Endothelial cell of umbilical vein (primary cell): ENCODE measurements at regions not wholly inside any gene's neighbourhood (a gene's known extent, or its start where the extent isn't known, plus 50 kb on each side); places are given as distances from the start of the nearest gene placed in this dataset.

Experiments used
- BruUV-seq: library from RNA; stranded (reverse); fragments of 400-500 nt; replicated peaks from 2 replicates; lab custom pipeline; 2021; lab: Mats Ljungman, UMichigan
- CTCF ChIA-PET: fragments of 300-600, 350-600 bp; sonication (Branson Sonifier 250); formaldehyde crosslinking; loops from one replicate; lab custom pipeline; 2021; ENCODE audit warnings: antibody characterized with exemption, inconsistent platforms; lab: Charles Lee
- POLR2A ChIA-PET: fragments of 300-600, 350-600 bp; sonication (Branson Sonifier 250); formaldehyde crosslinking; loops from one replicate; lab custom pipeline; 2021; ENCODE audit warnings: antibody characterized with exemption, inconsistent platforms; lab: Charles Lee
- DNase-seq: peaks from one replicate; pipeline ENCODE4 v3.0.0-alpha.2; 2011; ENCODE audit warnings: low read depth, low spot score
- FAIRE-seq: peaks from 2 replicates; lab custom pipeline; 2011; peaks lifted over from hg19 to GRCh38; lab: Jason Lieb, UNC
- H2AFZ ChIP-seq: 2 replicates; pipeline ENCODE4 v1.6.0; 2012; ENCODE audit warnings: low read depth, low read length, control low read depth, inconsistent platforms
- H3K27ac ChIP-seq: 2 replicates; pipeline ENCODE4 v1.5.1; 2011; ENCODE audit warnings: low read depth, mild to moderate bottlenecking, control low read depth, low read length, moderate library complexity; ENCODE audit not compliant: insufficient read depth
- H3K27me3 ChIP-seq, 2 experiments: 2 replicates each; pipeline versions ENCODE4 v1.6.0 to v1.6.1; 2011; ENCODE audit warnings: low read length in 2 of 2, mixed read lengths in 1 of 2; ENCODE audit not compliant: control insufficient read depth in 2 of 2, insufficient read depth in 2 of 2
- H3K36me3 ChIP-seq, 2 experiments: 2 replicates in 1 of 2; 3 replicates in 1 of 2; pipeline ENCODE4 v1.5.1; 2011; ENCODE audit warnings: low read length in 2 of 2, mild to moderate bottlenecking in 1 of 2, moderate library complexity in 1 of 2; ENCODE audit not compliant: control insufficient read depth in 2 of 2, insufficient read depth in 2 of 2; ENCODE audit errors: extremely low read depth in 1 of 2
- H3K4me1 ChIP-seq: 3 replicates; pipeline ENCODE4 v1.5.1; 2011; ENCODE audit warnings: mild to moderate bottlenecking, low read length; ENCODE audit not compliant: control insufficient read depth, insufficient read depth; ENCODE audit errors: extremely low read depth
- H3K4me2 ChIP-seq: 2 replicates; pipeline ENCODE4 v1.6.1; 2011; ENCODE audit warnings: low read length, control low read depth, mixed read lengths; ENCODE audit not compliant: insufficient read depth
- H3K4me3 ChIP-seq, 3 experiments: fragments of 200-600 bp in 1 of 3; sonication (generic), shearing (Covaris generic) in 1 of 3; replicated peaks in 1 of 3; 2 replicates each; pipeline ENCODE4 v1.5.1; 2011 to 2016; ENCODE audit warnings: control low read depth in 3 of 3, low read length in 3 of 3, mild to moderate bottlenecking in 2 of 3, inconsistent platforms in 1 of 3, low read depth in 1 of 3, moderate library complexity in 1 of 3; ENCODE audit not compliant: insufficient read depth in 1 of 3
- H3K79me2 ChIP-seq: 2 replicates; pipeline ENCODE4 v1.6.0; 2012; ENCODE audit warnings: low read length, inconsistent platforms; ENCODE audit not compliant: control insufficient read depth, insufficient read depth
- H3K9ac ChIP-seq: replicated peaks from 2 replicates; pipeline ENCODE3; 2011; ENCODE audit warnings: low read length, control low read depth; ENCODE audit not compliant: insufficient read depth; ENCODE audit errors: extremely low read depth
- H3K9me1 ChIP-seq: replicated peaks from 3 replicates; pipeline ENCODE4 v1.6.0; 2011; ENCODE audit warnings: mild to moderate bottlenecking, low read length; ENCODE audit not compliant: control insufficient read depth, insufficient read depth; ENCODE audit errors: extremely low read depth
- H3K9me3 ChIP-seq: replicated peaks from 2 replicates; pipeline ENCODE4 v1.5.1; 2012; ENCODE audit warnings: low read length, inconsistent platforms; ENCODE audit not compliant: control insufficient read depth, insufficient read depth
- H4K20me1 ChIP-seq: replicated peaks from 2 replicates; pipeline ENCODE3; 2011; ENCODE audit warnings: mild to moderate bottlenecking, low read length; ENCODE audit not compliant: control insufficient read depth, insufficient read depth; ENCODE audit errors: extremely low read depth
- EZH2 ChIP-seq: IDR thresholded peaks from 2 replicates; pipeline ENCODE4 v1.6.1; 2012; ENCODE audit warnings: borderline replicate concordance, low read depth, mild to moderate bottlenecking, moderate library complexity, low read length, inconsistent platforms; ENCODE audit not compliant: severe bottlenecking
- FOS ChIP-seq: IDR thresholded peaks from 2 replicates; pipeline ENCODE4 v1.6.1; 2011; ENCODE audit warnings: mild to moderate bottlenecking, low read length, moderate library complexity, borderline replicate concordance; ENCODE audit not compliant: insufficient read depth
- GATA2 ChIP-seq: IDR thresholded peaks from 2 replicates; pipeline ENCODE4 v1.7.0; 2011; ENCODE audit warnings: low read depth, mild to moderate bottlenecking, moderate library complexity, mixed read lengths, low read length; ENCODE audit not compliant: insufficient read length, insufficient read depth
- JUN ChIP-seq: IDR thresholded peaks from 2 replicates; pipeline ENCODE4 v1.6.1; 2011; ENCODE audit warnings: borderline replicate concordance, low read depth; ENCODE audit not compliant: insufficient read length, insufficient read depth
- MYC ChIP-seq: IDR thresholded peaks from one replicate; pipeline ENCODE4 v1.6.1; 2011; ENCODE audit warnings: mild to moderate bottlenecking, low read depth, low read length
- POLR2A ChIP-seq: IDR thresholded peaks from 2 replicates; pipeline ENCODE4 v1.6.1; 2012; ENCODE audit warnings: low read depth, mild to moderate bottlenecking, control low read depth, low read length
- POLR2AphosphoS5 ChIP-seq: IDR thresholded peaks from 2 replicates; pipeline ENCODE4 v1.6.1; 2012; ENCODE audit warnings: low read depth, mild to moderate bottlenecking, control low read depth, low read length, moderate library complexity; ENCODE audit not compliant: insufficient read depth
- dilution Hi-C: fragments of 300-500 bp; cut with MboI; formaldehyde crosslinking; loops from one replicate; pipeline ENCODE4 v1.15.0; 2019; ENCODE audit warnings: low sequenced_read_pairs; ENCODE audit not compliant: extremely low pct_ligation_motif_present
- intact Hi-C: fragments of 100-400 bp; cut with micrococcal nuclease; formaldehyde crosslinking; loops from one replicate; pipeline ENCODE4 v1.10.0; 2022
- TF ChIP-seq, protein P1 (sequence below): IDR thresholded peaks from 2 replicates; pipeline ENCODE4 v1.6.1; 2011; ENCODE audit not compliant: insufficient read depth, insufficient read length
- TF ChIP-seq, protein P2 (sequence below), 2 donors: IDR thresholded peaks; 1 replicate in 1 of 2; 2 replicates in 1 of 2; pipeline ENCODE4 v1.5.1; 2011; ENCODE audit warnings: low read length in 2 of 2, mild to moderate bottlenecking in 2 of 2, moderate library complexity in 2 of 2, control low read depth in 1 of 2, inconsistent platforms in 1 of 2, low read depth in 1 of 2; ENCODE audit not compliant: insufficient read depth in 1 of 2; ENCODE audit errors: extremely low read depth in 1 of 2

DNA sequence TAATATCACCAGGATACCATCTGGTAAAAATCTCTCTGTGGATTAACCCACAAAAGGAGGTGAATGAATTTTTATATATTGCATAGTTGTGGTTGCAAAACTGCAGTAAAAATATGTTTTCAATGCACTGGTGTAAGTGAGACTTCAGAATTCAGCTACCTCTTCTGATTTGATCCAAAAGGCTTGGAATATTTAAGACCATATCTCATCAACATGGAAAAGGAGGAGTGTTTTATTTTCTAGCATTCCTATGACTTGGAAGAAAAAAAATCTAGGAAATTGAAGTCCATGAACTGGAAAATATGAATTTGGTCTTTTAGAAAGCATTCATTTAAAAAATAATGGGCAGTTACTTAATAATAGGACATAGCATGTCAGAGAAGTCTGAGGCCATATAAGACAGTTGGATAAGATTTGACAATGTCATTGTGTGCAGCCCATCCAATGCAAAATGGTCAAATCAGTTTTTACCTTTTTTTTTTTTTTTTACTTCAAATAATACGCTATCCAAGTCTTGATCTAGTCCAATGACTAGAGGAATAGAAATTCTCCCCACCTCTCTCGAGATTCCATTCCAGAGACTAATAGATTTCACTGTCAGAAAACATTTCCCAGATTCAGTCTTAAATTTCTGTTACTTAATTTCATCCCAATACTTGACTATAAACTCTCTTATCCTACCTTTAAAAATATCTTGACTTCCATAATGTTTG is 364.9 kb upstream of the PMFBP1 start:
- FAIRE-seq (no peak), DNase-seq (no peak)
- Histone ChIP-seq H3K4me1 (peaks cover 13% of the 10 kb centered on the region), H2AFZ (no peak overlapping the region), H3K9me3 (no peaks in the 10 kb centered on the region), H3K9me1 (no peaks in the 10 kb centered on the region), H3K9ac (no peak overlapping the region), H3K36me3 (no peaks in the 10 kb centered on the region), H3K4me3 (no peak overlapping the region), H3K4me2 (peak overlapping the region; percentile 58), H3K27me3 (no peaks in the 10 kb centered on the region), H3K27ac (peak overlapping the region; percentile 45), H3K79me2 (no peaks in the 10 kb centered on the region), H4K20me1 (no peaks in the 10 kb centered on the region)
- TF ChIP-seq MYC (no peak), EZH2 (no peak), FOS (no peak), POLR2AphosphoS5 (no peak), POLR2A (no peak), GATA2 (no peak), JUN (no peak)
- TF ChIP-seq, protein P1, sequence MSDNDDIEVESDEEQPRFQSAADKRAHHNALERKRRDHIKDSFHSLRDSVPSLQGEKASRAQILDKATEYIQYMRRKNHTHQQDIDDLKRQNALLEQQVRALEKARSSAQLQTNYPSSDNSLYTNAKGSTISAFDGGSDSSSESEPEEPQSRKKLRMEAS = no peak
- TF ChIP-seq, protein P2, sequence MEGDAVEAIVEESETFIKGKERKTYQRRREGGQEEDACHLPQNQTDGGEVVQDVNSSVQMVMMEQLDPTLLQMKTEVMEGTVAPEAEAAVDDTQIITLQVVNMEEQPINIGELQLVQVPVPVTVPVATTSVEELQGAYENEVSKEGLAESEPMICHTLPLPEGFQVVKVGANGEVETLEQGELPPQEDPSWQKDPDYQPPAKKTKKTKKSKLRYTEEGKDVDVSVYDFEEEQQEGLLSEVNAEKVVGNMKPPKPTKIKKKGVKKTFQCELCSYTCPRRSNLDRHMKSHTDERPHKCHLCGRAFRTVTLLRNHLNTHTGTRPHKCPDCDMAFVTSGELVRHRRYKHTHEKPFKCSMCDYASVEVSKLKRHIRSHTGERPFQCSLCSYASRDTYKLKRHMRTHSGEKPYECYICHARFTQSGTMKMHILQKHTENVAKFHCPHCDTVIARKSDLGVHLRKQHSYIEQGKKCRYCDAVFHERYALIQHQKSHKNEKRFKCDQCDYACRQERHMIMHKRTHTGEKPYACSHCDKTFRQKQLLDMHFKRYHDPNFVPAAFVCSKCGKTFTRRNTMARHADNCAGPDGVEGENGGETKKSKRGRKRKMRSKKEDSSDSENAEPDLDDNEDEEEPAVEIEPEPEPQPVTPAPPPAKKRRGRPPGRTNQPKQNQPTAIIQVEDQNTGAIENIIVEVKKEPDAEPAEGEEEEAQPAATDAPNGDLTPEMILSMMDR (IDR thresholded peaks at IDR 0.05; ENCODE audit: extremely low read depth in 1 of 2, insufficient read depth in 1 of 2, low read depth in 1 of 2, low read length in 2 of 2) = no peak
- no TSS peak for BruUV-seq
- CTCF ChIA-PET = interaction anchor here (0.6 to 1.0 kb wide), 2 partner anchors 70 to 633 kb away, joined by 3 read pairs; no protein-coding TSS in a partner anchor
- dilution Hi-C loops (no loop called here), intact Hi-C loops (loop anchor here (10.0 kb wide), 1 partner anchor 308 kb away; no protein-coding TSS in a partner anchor)
- POLR2A ChIA-PET = no interaction called here
